ENCODE measurements at regions not wholly inside any gene's neighbourhood (a gene's known extent, or its start where the extent isn't known, plus 50 kb on each side); places are given as distances from the start of the nearest gene placed in this dataset.

- no peak overlapping the region for H3K27ac ChIP-seq
- intact Hi-C loops (cut with DNase I; ENCODE audit: low total_unique reads): no loop called here
Observed at GRCh38 chr2:76193089-76193488, 482.4 kb upstream of the GCFC2 start.

GRCh38 chr2:76188334-76189008 is 477.8 kb upstream of the GCFC2 start:
- H3K4me3 ChIP-seq: no peak overlapping the region
- intact Hi-C loops (cut with DNase I; ENCODE audit: low total_unique reads): no loop called here
- H3K36me3 ChIP-seq (ENCODE audit: low read depth, missing control alignments): no peaks in the 10 kb centered on the region
- TF ChIP-seq POLR2A (IDR thresholded peaks at IDR 0.05) (no peak), CTCF (IDR thresholded peaks at IDR 0.05) (no peak)
- no peaks in the 10 kb centered on the region for H3K27me3 ChIP-seq
- WGBS, 2 donors: 61% methylated on average over 4 of the region's 4 CpGs
- DNase-seq: no peak
- no peaks in the 10 kb centered on the region for H3K9me3 ChIP-seq
- H3K27ac ChIP-seq: no peak overlapping the region
- H3K4me1 ChIP-seq: no peaks in the 10 kb centered on the region

More at GRCh38 chr2:76193089-76193488, 482.4 kb upstream of the GCFC2 start:
- Histone ChIP-seq H3K4me1 (no peaks in the 10 kb centered on the region), H3K27me3 (no peaks in the 10 kb centered on the region), H3K9me3 (no peaks in the 10 kb centered on the region), H3K4me3 (no peak overlapping the region), H3K36me3 (ENCODE audit: low read depth, missing control alignments) (no peaks in the 10 kb centered on the region)
- WGBS, 2 donors: 77 to 80% methylated on average over 3 of the region's 3 CpGs
- no peak for DNase-seq
- TF ChIP-seq POLR2A (IDR thresholded peaks at IDR 0.05): no peak
- no peak for TF ChIP-seq CTCF (IDR thresholded peaks at IDR 0.05)

GRCh38 chr2:76187415-76187814 is 476.7 kb upstream of the GCFC2 start:
- DNase-seq: no peak
- no peak overlapping the region for H3K4me3 ChIP-seq
- no peaks in the 10 kb centered on the region for H3K36me3 ChIP-seq (ENCODE audit: low read depth, missing control alignments)
- TF ChIP-seq POLR2A (IDR thresholded peaks at IDR 0.05) (no peak), CTCF (IDR thresholded peaks at IDR 0.05) (no peak)
- intact Hi-C loops (cut with DNase I; ENCODE audit: low total_unique reads): no loop called here
- H3K9me3 ChIP-seq: no peaks in the 10 kb centered on the region
- H3K27ac ChIP-seq: no peak overlapping the region
- 89 to 90% methylated on average over 1 of the region's 1 CpG for WGBS, 2 donors
- H3K4me1 ChIP-seq: no peaks in the 10 kb centered on the region
- no peaks in the 10 kb centered on the region for H3K27me3 ChIP-seq

GRCh38 chr2:76180676-76181075 is 470.0 kb upstream of the GCFC2 start:
- Histone ChIP-seq H3K4me1 (no peaks in the 10 kb centered on the region), H3K36me3 (ENCODE audit: low read depth, missing control alignments) (no peaks in the 10 kb centered on the region), H3K27ac (no peak overlapping the region), H3K9me3 (no peaks in the 10 kb centered on the region), H3K27me3 (no peaks in the 10 kb centered on the region), H3K4me3 (no peak overlapping the region)
- DNase-seq: no peak
- intact Hi-C loops (cut with DNase I; ENCODE audit: low total_unique reads): no loop called here
- no peak for TF ChIP-seq CTCF (IDR thresholded peaks at IDR 0.05)
- TF ChIP-seq POLR2A (IDR thresholded peaks at IDR 0.05): no peak
- WGBS, 2 donors: 76 to 79% methylated on average over 1 of the region's 1 CpG

GRCh38 chr2:76178610-76179009 is 467.9 kb upstream of the GCFC2 start:
- H3K4me3 ChIP-seq: no peak overlapping the region
- no peaks in the 10 kb centered on the region for H3K27me3 ChIP-seq
- DNase-seq: no peak
- no peak for TF ChIP-seq CTCF (IDR thresholded peaks at IDR 0.05)
- TF ChIP-seq POLR2A (IDR thresholded peaks at IDR 0.05): no peak
- H3K4me1 ChIP-seq: no peaks in the 10 kb centered on the region
- H3K27ac ChIP-seq: no peak overlapping the region
- 97% methylated on average over 1 of the region's 1 CpG for WGBS, 2 donors
- H3K9me3 ChIP-seq: no peaks in the 10 kb centered on the region
- no peaks in the 10 kb centered on the region for H3K36me3 ChIP-seq (ENCODE audit: low read depth, missing control alignments)
- intact Hi-C loops (cut with DNase I; ENCODE audit: low total_unique reads): no loop called here
